IPS DF 6.9 (cell line): ENCODE measurements at regions not wholly inside any gene's neighbourhood (a gene's known extent, or its start where the extent isn't known, plus 50 kb on each side); places are given as distances from the start of the nearest gene placed in this dataset.

Source experiments
- DNase-seq: peaks from one replicate; pipeline ENCODE4 v3.0.0-alpha.2; 2013; ENCODE audit warnings: low read depth, low spot score
- H3K27ac ChIP-seq: one replicate; pipeline ENCODE4 v1.5.1; 2013; ENCODE audit warnings: low read length, control low read depth
- H3K27me3 ChIP-seq: 2 replicates; pipeline ENCODE4 v1.6.1; 2013; ENCODE audit warnings: mild to moderate bottlenecking, low read length; ENCODE audit not compliant: control insufficient read depth, insufficient read depth
- H3K36me3 ChIP-seq: 2 replicates; pipeline ENCODE4 v1.6.1; 2013; ENCODE audit warnings: low read length; ENCODE audit not compliant: control insufficient read depth, insufficient read depth
- H3K4me1 ChIP-seq: 2 replicates; pipeline ENCODE4 v1.6.1; 2013; ENCODE audit warnings: low read length; ENCODE audit not compliant: control insufficient read depth, insufficient read depth
- H3K4me3 ChIP-seq: 2 replicates; pipeline ENCODE4 v1.5.1; 2013; ENCODE audit warnings: mild to moderate bottlenecking, low read length
- H3K9me3 ChIP-seq: 2 replicates; pipeline ENCODE4 v1.6.1; 2013; ENCODE audit warnings: low read length, inconsistent platforms; ENCODE audit not compliant: control insufficient read depth, insufficient read depth
- WGBS: extraction: QIAGEN DNeasy Blood & Tissue Kit; methylation state at CpG from one replicate; pipeline ENCODE4 v1.1.7; 2013; ENCODE audit warnings: mixed read lengths, missing lambda C conversion rate; ENCODE audit not compliant: insufficient read length, insufficient coverage; 5-methylcytosine and 5-hydroxymethylcytosine counted together

GRCh38 chr2:18406219-18406618 is 154.2 kb downstream of the RDH14 start:
- H3K36me3 ChIP-seq: no peaks in the 10 kb centered on the region
- H3K9me3 ChIP-seq: no peaks in the 10 kb centered on the region
- H3K4me3 ChIP-seq: no peak overlapping the region
- WGBS: no CpG with 5 or more reads among the region's 2 CpGs
- no peaks in the 10 kb centered on the region for H3K27me3 ChIP-seq
- no peak overlapping the region for H3K27ac ChIP-seq
- no peaks in the 10 kb centered on the region for H3K4me1 ChIP-seq
- no peak for DNase-seq

GRCh38 chr2:18404708-18405107 is 155.7 kb downstream of the RDH14 start:
- no peaks in the 10 kb centered on the region for H3K4me1 ChIP-seq
- no peak overlapping the region for H3K4me3 ChIP-seq
- no peak for DNase-seq
- no peaks in the 10 kb centered on the region for H3K36me3 ChIP-seq
- no peak overlapping the region for H3K27ac ChIP-seq
- WGBS: no CpG with 5 or more reads among the region's 5 CpGs
- no peaks in the 10 kb centered on the region for H3K27me3 ChIP-seq
- no peaks in the 10 kb centered on the region for H3K9me3 ChIP-seq

GRCh38 chr2:18403921-18404522 is 156.4 kb downstream of the RDH14 start:
- no peaks in the 10 kb centered on the region for H3K27me3 ChIP-seq
- DNase-seq: no peak
- no CpG with 5 or more reads among the region's 4 CpGs for WGBS
- no peaks in the 10 kb centered on the region for H3K9me3 ChIP-seq
- no peaks in the 10 kb centered on the region for H3K4me1 ChIP-seq
- H3K36me3 ChIP-seq: no peaks in the 10 kb centered on the region
- no peak overlapping the region for H3K4me3 ChIP-seq
- no peak overlapping the region for H3K27ac ChIP-seq

GRCh38 chr2:18402831-18403230 is 157.6 kb downstream of the RDH14 start:
- H3K4me3 ChIP-seq: no peak overlapping the region
- H3K9me3 ChIP-seq: no peaks in the 10 kb centered on the region
- H3K36me3 ChIP-seq: no peaks in the 10 kb centered on the region
- H3K27ac ChIP-seq: no peak overlapping the region
- no peak for DNase-seq
- no CpG with 5 or more reads among the region's 2 CpGs for WGBS
- H3K27me3 ChIP-seq: no peaks in the 10 kb centered on the region
- no peaks in the 10 kb centered on the region for H3K4me1 ChIP-seq

- Histone ChIP-seq H3K27ac (no peak overlapping the region), H3K4me1 (no peaks in the 10 kb centered on the region), H3K9me3 (no peaks in the 10 kb centered on the region), H3K4me3 (no peak overlapping the region), H3K27me3 (no peaks in the 10 kb centered on the region), H3K36me3 (no peaks in the 10 kb centered on the region)
- WGBS: no CpG with 5 or more reads among the region's 4 CpGs
- DNase-seq: no peak
These were observed 159.0 kb downstream of the RDH14 start for GRCh38 chr2:18401471-18401870.

GRCh38 chr2:18399601-18400000 is 160.9 kb downstream of the RDH14 start:
- no peaks in the 10 kb centered on the region for H3K9me3 ChIP-seq
- WGBS: 100% methylated on average over 1 of the region's 5 CpGs
- H3K36me3 ChIP-seq: no peaks in the 10 kb centered on the region
- no peaks in the 10 kb centered on the region for H3K4me1 ChIP-seq
- DNase-seq: no peak
- no peak overlapping the region for H3K27ac ChIP-seq
- H3K27me3 ChIP-seq: no peaks in the 10 kb centered on the region; the same call in 1 of the 2 replicates
- no peak overlapping the region for H3K4me3 ChIP-seq

- Histone ChIP-seq H3K4me1 (no peaks in the 10 kb centered on the region), H3K36me3 (no peaks in the 10 kb centered on the region), H3K27me3 (no peaks in the 10 kb centered on the region; the same call in 1 of the 2 replicates), H3K4me3 (no peak overlapping the region), H3K27ac (no peak overlapping the region), H3K9me3 (no peaks in the 10 kb centered on the region)
- DNase-seq: no peak
- no CpG with 5 or more reads among the region's 1 CpG for WGBS
These were observed 161.6 kb downstream of the RDH14 start for GRCh38 chr2:18398833-18399232.

GRCh38 chr2:18396329-18397010 is 164.0 kb downstream of the RDH14 start:
- H3K4me3 ChIP-seq: no peak overlapping the region
- H3K4me1 ChIP-seq: no peaks in the 10 kb centered on the region
- no peaks in the 10 kb centered on the region for H3K36me3 ChIP-seq
- no peak for DNase-seq
- H3K27ac ChIP-seq: no peak overlapping the region
- H3K27me3 ChIP-seq: no peaks in the 10 kb centered on the region; the same call in 1 of the 2 replicates
- H3K9me3 ChIP-seq: no peaks in the 10 kb centered on the region
- WGBS: no CpG with 5 or more reads among the region's 9 CpGs

- no peak for DNase-seq
- H3K36me3 ChIP-seq: no peaks in the 10 kb centered on the region
- H3K9me3 ChIP-seq: no peaks in the 10 kb centered on the region
- no peak overlapping the region for H3K4me3 ChIP-seq
- no CpG with 5 or more reads among the region's 5 CpGs for WGBS
- H3K4me1 ChIP-seq: no peaks in the 10 kb centered on the region
- H3K27ac ChIP-seq: no peak overlapping the region
- no peaks in the 10 kb centered on the region; the same call in 1 of the 2 replicates for H3K27me3 ChIP-seq
These were observed 164.9 kb downstream of the RDH14 start for GRCh38 chr2:18395555-18395954.

GRCh38 chr2:18387441-18388206 is 172.8 kb downstream of the RDH14 start:
- no peaks in the 10 kb centered on the region for H3K36me3 ChIP-seq
- no peak overlapping the region for H3K4me3 ChIP-seq
- peaks cover 1% of the 10 kb centered on the region; the same call in 1 of the 2 replicates for H3K4me1 ChIP-seq
- H3K27me3 ChIP-seq: no peaks in the 10 kb centered on the region
- H3K9me3 ChIP-seq: no peaks in the 10 kb centered on the region
- peak; percentile 82 for DNase-seq
- WGBS: no CpG with 5 or more reads among the region's 15 CpGs
- no peak overlapping the region for H3K27ac ChIP-seq
